H1 (cell line): ENCODE measurements at regions not wholly inside any gene's neighbourhood (a gene's known extent, or its start where the extent isn't known, plus 50 kb on each side); places are given as distances from the start of the nearest gene placed in this dataset.

Experiments
- HDAC6 ChIP-seq: IDR thresholded peaks from one replicate; pipeline ENCODE4 v1.7.1; 2012; ENCODE audit warnings: low read depth, mild to moderate bottlenecking, inconsistent platforms, low read length, moderate library complexity
- POLR2A ChIP-seq, 2 experiments: IDR thresholded peaks; 1 replicate in 1 of 2; 2 replicates in 1 of 2; pipeline ENCODE4 v1.6.1; 2011; ENCODE audit warnings: low read depth in 2 of 2, low read length in 2 of 2, mild to moderate bottlenecking in 2 of 2; ENCODE audit errors: control extremely low read depth in 1 of 2

GRCh38 chr9:13020146-13021040 lies 245.6 kb downstream of the LURAP1L start:
- TF ChIP-seq POLR2A (IDR thresholded peaks at IDR 0.05; ENCODE audit: control extremely low read depth in 1 of 2, low read depth in 2 of 2, low read length in 2 of 2) (no peak), HDAC6 (no peak)
